KMS-11 (cell line): ENCODE measurements at regions not wholly inside any gene's neighbourhood (a gene's known extent, or its start where the extent isn't known, plus 50 kb on each side); places are given as distances from the start of the nearest gene placed in this dataset.

Experiments
- H2AFZ ChIP-seq: fragments of 200-600 bp; sonication (generic); 2 replicates; pipeline ENCODE4 v1.6.1; 2016; ENCODE audit warnings: antibody characterized with exemption, mixed run types, low read depth
- H3K27ac ChIP-seq: fragments of 200-600 bp; sonication (generic); 2 replicates; pipeline ENCODE4 v1.6.1; 2016; ENCODE audit warnings: mild to moderate bottlenecking, mixed run types
- H3K27me3 ChIP-seq: fragments of 200-600 bp; sonication (generic); 2 replicates; pipeline ENCODE4 v1.6.1; 2017; ENCODE audit warnings: mild to moderate bottlenecking, low read depth, mixed run types, moderate library complexity; ENCODE audit not compliant: insufficient read depth
- H3K36me3 ChIP-seq: fragments of 200-600 bp; sonication (generic); 2 replicates; pipeline ENCODE4 v1.6.1; 2017; ENCODE audit warnings: mild to moderate bottlenecking, mixed run types; ENCODE audit not compliant: insufficient read depth
- H3K4me1 ChIP-seq: fragments of 200-600 bp; sonication (generic); 2 replicates; pipeline ENCODE4 v1.6.1; 2016; ENCODE audit warnings: mild to moderate bottlenecking, low read depth, mixed run types; ENCODE audit not compliant: poor library complexity, severe bottlenecking
- H3K4me2 ChIP-seq: fragments of 200-600 bp; sonication (generic); 2 replicates; pipeline ENCODE4 v1.7.0; 2016; ENCODE audit warnings: mild to moderate bottlenecking, mixed run types
- H3K4me3 ChIP-seq: fragments of 200-600 bp; sonication (generic); IDR thresholded peaks from 2 replicates; pipeline ENCODE4 v1.6.1; 2017; ENCODE audit warnings: low read depth, low read length, mixed read lengths; ENCODE audit not compliant: insufficient read depth
- H3K79me2 ChIP-seq: fragments of 200-600 bp; sonication (generic); 2 replicates; pipeline ENCODE4 v1.6.1; 2016; ENCODE audit warnings: low read depth, mixed run types; ENCODE audit not compliant: insufficient read depth
- H3K9ac ChIP-seq: fragments of 200-600 bp; sonication (generic); 2 replicates; pipeline ENCODE4 v1.6.1; 2016; ENCODE audit warnings: mild to moderate bottlenecking, mixed run types
- H4K20me1 ChIP-seq: fragments of 200-600 bp; sonication (generic); 2 replicates; pipeline ENCODE4 v1.6.1; 2016; ENCODE audit warnings: mild to moderate bottlenecking, mixed run types; ENCODE audit not compliant: insufficient read depth
- CTCF ChIP-seq: fragments of 200-600 bp; sonication (generic); conservative IDR thresholded peaks from 2 replicates; pipeline ENCODE4 v1.6.1; 2017; ENCODE audit warnings: low read depth, mild to moderate bottlenecking, antibody characterized with exemption, low read length, moderate library complexity, mixed read lengths

GRCh38 chr11:38009932-38010331, 1411.9 kb upstream of the RAG2 start:
- no peak overlapping the region for H3K4me3 ChIP-seq
- no peak overlapping the region for H3K27ac ChIP-seq
- no peak overlapping the region for H3K4me2 ChIP-seq
- H3K79me2 ChIP-seq, result no peaks in the 10 kb centered on the region
- TF ChIP-seq CTCF, result no peak
- no peak overlapping the region for H3K9ac ChIP-seq
- no peak overlapping the region for H2AFZ ChIP-seq
- no peaks in the 10 kb centered on the region for H3K27me3 ChIP-seq
- H4K20me1 ChIP-seq, result no peaks in the 10 kb centered on the region
- H3K4me1 ChIP-seq, result no peaks in the 10 kb centered on the region
- no peaks in the 10 kb centered on the region for H3K36me3 ChIP-seq

- no peak overlapping the region for H3K27ac ChIP-seq
- H2AFZ ChIP-seq, result no peak overlapping the region
- no peaks in the 10 kb centered on the region for H3K27me3 ChIP-seq
- no peaks in the 10 kb centered on the region for H3K36me3 ChIP-seq
- no peak overlapping the region for H3K4me2 ChIP-seq
- no peaks in the 10 kb centered on the region for H3K4me1 ChIP-seq
- H4K20me1 ChIP-seq, result no peaks in the 10 kb centered on the region
- H3K4me3 ChIP-seq, result no peak overlapping the region
- no peaks in the 10 kb centered on the region for H3K79me2 ChIP-seq
- no peak overlapping the region for H3K9ac ChIP-seq
- TF ChIP-seq CTCF, result no peak
These were observed 1408.4 kb upstream of the RAG2 start for GRCh38 chr11:38006466-38006865.

DNA sequence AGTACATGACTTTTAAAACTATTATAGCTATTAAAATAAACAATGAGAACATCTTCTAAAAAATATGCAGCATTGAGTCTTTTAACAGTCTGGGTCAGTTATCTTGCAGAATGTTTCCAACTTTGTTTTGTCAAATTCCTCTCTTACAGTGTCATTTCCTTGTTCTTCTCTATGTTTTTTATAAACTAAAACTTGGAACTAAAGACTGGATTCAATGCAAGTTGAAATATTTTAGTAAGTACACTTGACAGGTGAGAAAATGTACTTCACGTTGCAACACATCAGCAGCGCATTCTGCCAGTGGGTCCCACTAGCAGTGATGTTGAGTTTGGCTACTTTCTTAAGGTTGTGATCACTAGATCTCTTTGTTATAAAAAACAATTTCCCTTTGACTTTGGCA, 1407.6 kb upstream of the RAG2 start:
- TF ChIP-seq CTCF, result no peak
- H3K36me3 ChIP-seq, result no peaks in the 10 kb centered on the region
- no peak overlapping the region for H3K4me2 ChIP-seq
- H4K20me1 ChIP-seq, result no peaks in the 10 kb centered on the region
- H3K4me1 ChIP-seq, result no peaks in the 10 kb centered on the region
- no peaks in the 10 kb centered on the region for H3K27me3 ChIP-seq
- no peak overlapping the region for H3K4me3 ChIP-seq
- no peak overlapping the region for H2AFZ ChIP-seq
- H3K27ac ChIP-seq, result no peak overlapping the region
- no peak overlapping the region for H3K9ac ChIP-seq
- H3K79me2 ChIP-seq, result no peaks in the 10 kb centered on the region

GRCh38 chr11:37999171-37999570, 1401.1 kb upstream of the RAG2 start:
- no peak overlapping the region for H3K4me2 ChIP-seq
- no peak for TF ChIP-seq CTCF
- no peaks in the 10 kb centered on the region for H4K20me1 ChIP-seq
- no peaks in the 10 kb centered on the region for H3K79me2 ChIP-seq
- no peaks in the 10 kb centered on the region for H3K4me1 ChIP-seq
- no peaks in the 10 kb centered on the region for H3K27me3 ChIP-seq
- no peak overlapping the region for H3K9ac ChIP-seq
- no peak overlapping the region for H2AFZ ChIP-seq
- no peaks in the 10 kb centered on the region for H3K36me3 ChIP-seq
- no peak overlapping the region for H3K27ac ChIP-seq
- H3K4me3 ChIP-seq, result no peak overlapping the region

GRCh38 chr11:37995886-37996285, 1397.8 kb upstream of the RAG2 start:
- Histone ChIP-seq H3K36me3 (no peaks in the 10 kb centered on the region), H3K4me1 (no peaks in the 10 kb centered on the region), H4K20me1 (no peaks in the 10 kb centered on the region), H3K79me2 (no peaks in the 10 kb centered on the region), H3K9ac (no peak overlapping the region), H3K4me2 (no peak overlapping the region), H3K27ac (no peak overlapping the region), H3K4me3 (no peak overlapping the region), H2AFZ (no peak overlapping the region), H3K27me3 (no peaks in the 10 kb centered on the region)
- no peak for TF ChIP-seq CTCF
